H1 (cell line): ENCODE measurements at regions not wholly inside any gene's neighbourhood (a gene's known extent, or its start where the extent isn't known, plus 50 kb on each side); places are given as distances from the start of the nearest gene placed in this dataset.

ENCODE experiments used
- CTCF ChIA-PET: fragments of 300-600 bp; sonication (Branson Sonifier 250); formaldehyde crosslinking; loops from one replicate; lab custom pipeline; 2021; ENCODE audit not compliant: partially characterized antibody; lab: Charles Lee
- POLR2A ChIA-PET: fragments of 300-600 bp; sonication (Branson Sonifier 250); formaldehyde crosslinking; loops from one replicate; lab custom pipeline; 2021; ENCODE audit warnings: inconsistent platforms; ENCODE audit not compliant: partially characterized antibody; lab: Charles Lee
- DNase-seq, 2 experiments: peaks; one replicate each; pipeline versions ENCODE4 v3.0.0 to v3.0.0-alpha.2; 2010 to 2022; ENCODE audit warnings: low spot score in 2 of 2, low read depth in 1 of 2, mixed read lengths in 1 of 2
- FAIRE-seq: peaks from 2 replicates; lab custom pipeline; 2011; peaks lifted over from hg19 to GRCh38; lab: Jason Lieb, UNC
- H2AFZ ChIP-seq: 2 replicates; pipeline ENCODE4 v1.8.1; 2012; ENCODE audit warnings: low read length, inconsistent platforms
- H2AK5ac ChIP-seq: 2 replicates; pipeline ENCODE4 v1.6.1; 2013; ENCODE audit warnings: low read depth, low read length
- H2BK120ac ChIP-seq: replicated peaks from 2 replicates; pipeline ENCODE3; 2013; ENCODE audit warnings: low read depth, low read length, inconsistent platforms
- H2BK12ac ChIP-seq: 2 replicates; pipeline ENCODE4 v1.6.1; 2013; ENCODE audit warnings: low read depth, low read length
- H2BK15ac ChIP-seq: 2 replicates; pipeline ENCODE4 v1.6.1; 2013; ENCODE audit warnings: low read length
- H2BK20ac ChIP-seq: 2 replicates; pipeline ENCODE4 v1.6.1; 2013; ENCODE audit warnings: low read length
- H2BK5ac ChIP-seq: 2 replicates; pipeline ENCODE4 v1.6.1; 2013; ENCODE audit warnings: low read depth, low read length
- H3K14ac ChIP-seq: 2 replicates; pipeline ENCODE4 v1.6.1; 2013; ENCODE audit warnings: inconsistent platforms; ENCODE audit not compliant: insufficient read length
- H3K18ac ChIP-seq: 2 replicates; pipeline ENCODE4 v1.6.1; 2013; ENCODE audit warnings: low read length; ENCODE audit errors: extremely low read depth
- H3K23ac ChIP-seq: 2 replicates; pipeline ENCODE4 v1.6.1; 2013; ENCODE audit warnings: inconsistent platforms; ENCODE audit not compliant: insufficient read length
- H3K23me2 ChIP-seq: 2 replicates; pipeline ENCODE4 v1.6.1; 2013; ENCODE audit warnings: low read depth, low read length
- H3K27ac ChIP-seq: 2 replicates; pipeline ENCODE4 v1.6.1; 2011; ENCODE audit warnings: low read depth, low read length, inconsistent platforms
- H3K27me3 ChIP-seq, 4 experiments: replicated peaks in 1 of 4; 1 replicate in 1 of 4; 2 replicates in 3 of 4; pipeline versions ENCODE4 v1.6.1 to v1.8.1; 2011 to 2013; ENCODE audit warnings: low read length in 3 of 4, mild to moderate bottlenecking in 3 of 4, inconsistent platforms in 2 of 4, mixed read lengths in 2 of 4, moderate library complexity in 1 of 4; ENCODE audit not compliant: control insufficient read depth in 3 of 4, insufficient read depth in 3 of 4; ENCODE audit errors: extremely low read depth in 1 of 4
- H3K36me3 ChIP-seq, 4 experiments: 2 replicates each; pipeline versions ENCODE4 v1.6.1 to v1.8.1; 2011 to 2013; ENCODE audit warnings: mild to moderate bottlenecking in 4 of 4, low read length in 3 of 4, moderate library complexity in 2 of 4, control low read depth in 1 of 4, inconsistent platforms in 1 of 4; ENCODE audit not compliant: insufficient read depth in 4 of 4, control insufficient read depth in 2 of 4
- H3K4ac ChIP-seq: replicated peaks from 2 replicates; pipeline ENCODE3; 2013; ENCODE audit warnings: low read length, low read depth, mixed read lengths, inconsistent platforms; ENCODE audit not compliant: insufficient read length
- H3K4me1 ChIP-seq, 4 experiments: replicated peaks in 1 of 4; 1 replicate in 1 of 4; 2 replicates in 3 of 4; pipeline versions ENCODE4 v1.6.1 to v1.8.1; 2011 to 2013; ENCODE audit warnings: low read length in 3 of 4, inconsistent platforms in 2 of 4, mixed read lengths in 1 of 4; ENCODE audit not compliant: insufficient read depth in 4 of 4, control insufficient read depth in 3 of 4
- H3K4me2 ChIP-seq, 2 experiments: 2 replicates each; pipeline versions ENCODE4 v1.6.1 to v1.8.1; 2011 to 2013; ENCODE audit warnings: low read depth in 2 of 2, low read length in 2 of 2, control low read depth in 1 of 2, inconsistent platforms in 1 of 2, mild to moderate bottlenecking in 1 of 2; ENCODE audit not compliant: insufficient read depth in 1 of 2
- H3K4me3 ChIP-seq, 4 experiments: fragments of 200-600, 300-600 bp in 1 of 4; sonication (generic), shearing (Covaris generic), sonication (Bioruptor Twin) in 1 of 4; 2 replicates each; pipeline versions ENCODE4 v1.5.1 to v1.8.1; 2011 to 2016; ENCODE audit warnings: low read length in 4 of 4, low read depth in 3 of 4, control low read depth in 2 of 4, inconsistent platforms in 2 of 4, mild to moderate bottlenecking in 2 of 4, mixed read lengths in 1 of 4, moderate library complexity in 1 of 4; ENCODE audit not compliant: insufficient read depth in 2 of 4; ENCODE audit errors: extremely low read depth in 1 of 4
- H3K56ac ChIP-seq: replicated peaks from 2 replicates; pipeline ENCODE3; 2013; ENCODE audit warnings: low read depth, mild to moderate bottlenecking, mixed read lengths, low read length, inconsistent platforms; ENCODE audit not compliant: insufficient read length
- H3K79me1 ChIP-seq: 2 replicates; pipeline ENCODE4 v1.6.1; 2013; ENCODE audit warnings: low read depth, low read length, control low read depth
- H3K79me2 ChIP-seq, 2 experiments: 2 replicates each; pipeline versions ENCODE4 v1.6.1 to v1.8.1; 2012 to 2013; ENCODE audit warnings: low read length in 2 of 2, mild to moderate bottlenecking in 2 of 2, inconsistent platforms in 1 of 2; ENCODE audit not compliant: insufficient read depth in 2 of 2, control insufficient read depth in 1 of 2
- H3K9ac ChIP-seq, 4 experiments: replicated peaks in 1 of 4; 1 replicate in 1 of 4; 2 replicates in 3 of 4; pipeline versions ENCODE4 v1.6.1 to v1.8.1; 2011 to 2013; ENCODE audit warnings: low read depth in 3 of 4, low read length in 3 of 4, control low read depth in 2 of 4, mild to moderate bottlenecking in 2 of 4, moderate library complexity in 2 of 4, inconsistent platforms in 1 of 4; ENCODE audit errors: extremely low read depth in 1 of 4
- H3K9me3 ChIP-seq, 2 experiments: 2 replicates each; pipeline versions ENCODE4 v1.6.1 to v1.8.1; 2012 to 2013; ENCODE audit warnings: mild to moderate bottlenecking in 2 of 2, moderate library complexity in 2 of 2, control low read depth in 1 of 2, inconsistent platforms in 1 of 2, low read depth in 1 of 2, low read length in 1 of 2, mixed read lengths in 1 of 2; ENCODE audit not compliant: insufficient read depth in 2 of 2
- H4K20me1 ChIP-seq, 2 experiments: replicated peaks in 1 of 2; 2 replicates each; pipeline versions ENCODE3 to v1.8.1; 2011 to 2013; ENCODE audit warnings: inconsistent platforms in 2 of 2, low read length in 2 of 2, mild to moderate bottlenecking in 1 of 2; ENCODE audit not compliant: insufficient read depth in 2 of 2, control insufficient read depth in 1 of 2
- H4K5ac ChIP-seq: 2 replicates; pipeline ENCODE4 v1.6.1; 2013; ENCODE audit warnings: low read length, low read depth, mixed read lengths, inconsistent platforms; ENCODE audit not compliant: insufficient read length
- H4K8ac ChIP-seq: 2 replicates; pipeline ENCODE4 v1.8.0; 2013; ENCODE audit warnings: mild to moderate bottlenecking, moderate library complexity, low read length, inconsistent platforms; ENCODE audit not compliant: insufficient read depth; ENCODE audit errors: extremely low read depth
- H4K91ac ChIP-seq: replicated peaks from 2 replicates; pipeline ENCODE3; 2013; ENCODE audit warnings: low read length, mixed read lengths, inconsistent platforms; ENCODE audit not compliant: insufficient read length
- BCL11A ChIP-seq, 2 experiments: IDR thresholded peaks; one replicate each; pipeline ENCODE4 v1.6.1; 2011; ENCODE audit warnings: low read depth in 2 of 2, low read length in 2 of 2, mild to moderate bottlenecking in 2 of 2
- FOSL1 ChIP-seq: IDR thresholded peaks from 2 replicates; pipeline ENCODE4 v1.6.1; 2011; ENCODE audit warnings: mild to moderate bottlenecking, low read depth, low read length, moderate library complexity; ENCODE audit not compliant: insufficient read depth
- GTF2F1 ChIP-seq: IDR thresholded peaks from 2 replicates; pipeline ENCODE4 v1.6.1; 2012; ENCODE audit warnings: low read depth, low read length, improper control_type of control experiment, borderline replicate concordance
- JUND ChIP-seq: IDR thresholded peaks from 2 replicates; pipeline ENCODE4 v1.6.1; 2011; ENCODE audit warnings: mild to moderate bottlenecking, improper control_type of control experiment, low read length
- KDM1A ChIP-seq: fragments of 200-600, 300-600 bp; sonication (generic); IDR thresholded peaks from 2 replicates; pipeline ENCODE4 v1.7.1; 2016; ENCODE audit warnings: mild to moderate bottlenecking, low read length, borderline replicate concordance
- KDM4A ChIP-seq: IDR thresholded peaks from one replicate; pipeline ENCODE4 v1.7.1; 2012; ENCODE audit warnings: low read depth, mild to moderate bottlenecking, moderate library complexity, low read length, inconsistent platforms; ENCODE audit not compliant: severe bottlenecking
- KDM5A ChIP-seq: fragments of 200-600 bp; IDR thresholded peaks from 2 replicates; pipeline ENCODE4 v1.7.1; 2012; ENCODE audit warnings: mild to moderate bottlenecking, low read length, inconsistent platforms, mixed read lengths
- MAFK ChIP-seq: IDR thresholded peaks from 2 replicates; pipeline ENCODE4 v1.6.1; 2012; ENCODE audit warnings: low read depth, mild to moderate bottlenecking, improper control_type of control experiment, low read length
- PHF8 ChIP-seq: fragments of 200-600 bp; sonication (generic); conservative IDR thresholded peaks from 2 replicates; pipeline ENCODE4 v1.7.1; 2012; ENCODE audit warnings: low read depth, mild to moderate bottlenecking, inconsistent platforms, low read length, moderate library complexity
- POLR2AphosphoS5 ChIP-seq: IDR thresholded peaks from 2 replicates; pipeline ENCODE4 v1.6.1; 2011; ENCODE audit warnings: low read depth, low read length
- POU5F1 ChIP-seq: IDR thresholded peaks from 2 replicates; pipeline ENCODE4 v1.6.1; 2011; ENCODE audit warnings: low read depth, mild to moderate bottlenecking, low read length, moderate library complexity
- RAD21 ChIP-seq, 2 experiments: IDR thresholded peaks in 1 of 2; conservative IDR thresholded peaks in 1 of 2; 2 replicates each; pipeline ENCODE4 v1.6.1; 2011; ENCODE audit warnings: low read depth in 2 of 2, low read length in 2 of 2, improper control_type of control experiment in 1 of 2, inconsistent platforms in 1 of 2, mild to moderate bottlenecking in 1 of 2, moderate library complexity in 1 of 2
- RBBP5 ChIP-seq: IDR thresholded peaks from 2 replicates; pipeline ENCODE4 v1.7.1; 2012; ENCODE audit warnings: low read depth, mild to moderate bottlenecking, inconsistent platforms, low read length, moderate library complexity, borderline replicate concordance
- SP1 ChIP-seq: IDR thresholded peaks from 2 replicates; pipeline ENCODE4 v1.6.1; 2011; ENCODE audit warnings: low read depth, low read length
- SRF ChIP-seq: IDR thresholded peaks from 2 replicates; pipeline ENCODE4 v1.6.1; 2011; ENCODE audit warnings: mild to moderate bottlenecking, low read depth, low read length, moderate library complexity
- TAF7 ChIP-seq: optimal IDR thresholded peaks from 2 replicates; pipeline ENCODE3; 2011; ENCODE audit warnings: low read depth, mild to moderate bottlenecking, inconsistent platforms, low read length, moderate library complexity, borderline replicate concordance
- WGBS, 2 experiments: shearing (Covaris generic) in 1 of 2; methylation state at CpG; one replicate each; pipeline versions ENCODE4 v1.1.6 to v1.1.7; 2013 to 2015; ENCODE audit warnings: low lambda C conversion rate in 2 of 2, mixed read lengths in 2 of 2, inconsistent platforms in 1 of 2, low coverage in 1 of 2, missing lambda C conversion rate in 1 of 2; ENCODE audit not compliant: insufficient replicate concordance in 2 of 2, insufficient coverage in 1 of 2, insufficient read length in 1 of 2; ENCODE audit errors: extremely low coverage in 1 of 2, missing lambda C conversion rate in 1 of 2; 5-methylcytosine and 5-hydroxymethylcytosine counted together

- Histone ChIP-seq H3K4me3 (no peak overlapping the region), H3K4ac (no peak overlapping the region), H3K27ac (no peak overlapping the region), H3K9ac (no peak overlapping the region), H4K91ac (no peak overlapping the region), H3K4me1 (no peaks in the 10 kb centered on the region), H3K36me3 (no peaks in the 10 kb centered on the region), H3K23ac (no peak overlapping the region), H3K27me3 (no peaks in the 10 kb centered on the region), H3K9me3 (no peaks in the 10 kb centered on the region), H2BK20ac (no peak overlapping the region), H4K5ac (no peak overlapping the region), H3K4me2 (no peak overlapping the region), H3K79me1 (no peaks in the 10 kb centered on the region), H2BK12ac (no peak overlapping the region), H2BK15ac (no peak overlapping the region), H2BK120ac (no peak overlapping the region), H3K56ac (no peak overlapping the region), H3K18ac (no peak overlapping the region), H2BK5ac (no peak overlapping the region), H2AFZ (no peak overlapping the region), H4K20me1 (no peaks in the 10 kb centered on the region), H3K14ac (no peak overlapping the region), H4K8ac (no peak overlapping the region), H2AK5ac (no peak overlapping the region), H3K79me2 (no peaks in the 10 kb centered on the region), H3K23me2 (no peaks in the 10 kb centered on the region)
- FAIRE-seq: no peak
- WGBS, 2 experiments: no CpG with 5 or more reads among the region's 1 CpG
- no peak for DNase-seq
- ChIA-PET CTCF (interaction anchor here (0.6 kb wide), 1 partner anchor 101 kb away, joined by 3 read pairs; no protein-coding TSS in a partner anchor), POLR2A (no interaction called here)
- TF ChIP-seq SRF: no peak
- TF ChIP-seq KDM1A: no peak
- no peak for TF ChIP-seq SP1
- TF ChIP-seq RBBP5: no peak
- no peak for TF ChIP-seq FOSL1
- TF ChIP-seq KDM4A: no peak
- no peak for TF ChIP-seq BCL11A (IDR thresholded peaks at IDR 0.05; ENCODE audit: low read depth in 2 of 2, low read length in 2 of 2)
- no peak for TF ChIP-seq RAD21 (IDR thresholded peaks at IDR 0.05 in 1 of 2, conservative IDR thresholded peaks at IDR 0.05 in 1 of 2; ENCODE audit: low read depth in 2 of 2, low read length in 2 of 2)
- no peak for TF ChIP-seq POLR2AphosphoS5
- TF ChIP-seq MAFK: no peak
- TF ChIP-seq KDM5A: no peak
- TF ChIP-seq JUND: no peak
- TF ChIP-seq POU5F1: no peak
- TF ChIP-seq PHF8: no peak
- TF ChIP-seq GTF2F1: no peak
- no peak for TF ChIP-seq TAF7
Observed at GRCh38 chrX:121320441-121320840, 273.0 kb downstream of the GLUD2 start.
